ENCODE measurements at regions not wholly inside any gene's neighbourhood (a gene's known extent, or its start where the extent isn't known, plus 50 kb on each side); places are given as distances from the start of the nearest gene placed in this dataset.

- DNase-seq (ENCODE audit: insufficient read length, low spot score) (no peak), FAIRE-seq (no peak)
- TF ChIP-seq CTCF (IDR thresholded peaks at IDR 0.05; ENCODE audit: insufficient read depth, missing control alignments), result no peak
Observed at GRCh38 chr13:60334310-60334709, 62.7 kb upstream of the TDRD3 start.

- TF ChIP-seq CTCF (IDR thresholded peaks at IDR 0.05; ENCODE audit: insufficient read depth, missing control alignments), result peak; percentile 72
- DNase-seq (ENCODE audit: insufficient read length, low spot score) (no peak), FAIRE-seq (no peak)
Observed at GRCh38 chr13:60335531-60335930, 61.5 kb upstream of the TDRD3 start.

- TF ChIP-seq CTCF (IDR thresholded peaks at IDR 0.05; ENCODE audit: insufficient read depth, missing control alignments), result no peak
- DNase-seq (ENCODE audit: insufficient read length, low spot score), result no peak
- FAIRE-seq, result no peak
Observed at GRCh38 chr13:60338754-60339153, 58.3 kb upstream of the TDRD3 start.

GRCh38 chr13:60343978-60344377 lies 53.0 kb upstream of the TDRD3 start:
- no peak for TF ChIP-seq CTCF (IDR thresholded peaks at IDR 0.05; ENCODE audit: insufficient read depth, missing control alignments)
- no peak for FAIRE-seq
- no peak for DNase-seq (ENCODE audit: insufficient read length, low spot score)

GRCh38 chr13:60347174-60347573 lies 49.8 kb upstream of the TDRD3 start:
- TF ChIP-seq CTCF (IDR thresholded peaks at IDR 0.05; ENCODE audit: insufficient read depth, missing control alignments), result no peak
- DNase-seq (ENCODE audit: insufficient read length, low spot score) (no peak), FAIRE-seq (no peak)

Measured in D721Med (cell line).